NOMO-1 treated with dmso at 0.1 percent for 144 hours (cell line): ENCODE measurements at regions not wholly inside any gene's neighbourhood (a gene's known extent, or its start where the extent isn't known, plus 50 kb on each side); places are given as distances from the start of the nearest gene placed in this dataset.
"Not testable (repeated sequence)": the region's sequence is repeated elsewhere in the genome, so short reads cannot be mapped to it uniquely, and the experiment has no call there.

Experiments used
- DNase-seq: peaks from one replicate; lab custom pipeline; 2025; ENCODE audit not compliant: unreplicated experiment; lab: John Stamatoyannopoulos, UW

DNA sequence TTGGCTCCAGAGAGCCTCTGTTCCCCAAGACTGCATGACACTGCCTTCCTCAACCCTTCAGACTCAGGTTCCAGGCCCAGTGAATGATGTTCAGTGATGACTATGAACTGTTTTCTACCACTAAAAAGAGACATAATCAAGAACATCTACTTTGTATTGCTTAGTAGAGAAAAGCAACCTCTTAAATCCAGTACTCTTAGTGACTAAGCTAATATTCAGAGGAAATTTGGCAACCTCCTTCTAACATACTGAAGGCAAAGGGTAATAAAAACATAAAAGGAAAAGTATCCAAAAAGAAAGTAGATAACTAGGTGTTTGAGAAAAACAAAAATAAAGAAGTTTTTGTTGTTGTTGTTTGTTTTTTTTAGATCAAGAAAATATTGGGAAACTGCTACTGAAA is 153.3 kb upstream of the RUNX1 start:
- DNase-seq: no peak

DNA sequence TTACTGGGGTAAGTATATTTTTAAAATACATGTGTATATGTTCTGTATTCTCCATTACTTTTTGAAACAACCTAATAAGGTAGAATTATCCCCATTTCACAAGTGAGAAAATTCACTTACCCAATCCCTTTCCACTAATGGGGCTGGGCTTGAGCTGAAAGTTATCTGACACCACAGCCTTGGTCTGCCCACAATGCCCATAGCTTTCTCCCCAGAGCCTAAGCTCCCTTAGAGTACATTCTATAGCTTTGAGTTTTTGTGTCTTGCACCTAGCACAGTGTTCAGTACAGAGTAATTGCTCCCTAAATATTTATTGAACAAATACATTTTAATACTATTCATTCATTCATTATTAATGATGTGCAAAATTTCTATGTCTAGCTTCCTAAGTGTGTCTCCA is 152.7 kb upstream of the RUNX1 start:
- DNase-seq: no peak

DNA sequence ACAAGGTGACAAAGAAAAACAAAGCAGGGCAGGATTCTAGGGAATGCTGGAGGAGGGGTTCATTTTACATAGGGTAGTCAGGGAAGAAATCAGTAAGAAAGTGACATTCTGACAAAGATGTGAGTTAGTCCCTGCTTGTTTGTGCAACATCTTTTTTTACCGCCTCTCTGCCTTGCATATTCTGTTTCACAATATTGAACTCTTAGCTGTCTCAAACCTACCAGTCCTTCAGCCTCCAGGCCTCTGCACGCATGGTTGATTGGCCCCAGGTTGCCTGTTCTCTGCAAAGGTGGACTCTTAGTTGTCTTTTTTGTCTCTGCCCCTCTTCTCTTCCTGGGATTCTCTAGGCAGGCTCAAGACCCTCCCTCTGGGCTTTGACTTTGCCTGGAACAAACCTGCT is 152.2 kb upstream of the RUNX1 start:
- DNase-seq: no peak

DNA sequence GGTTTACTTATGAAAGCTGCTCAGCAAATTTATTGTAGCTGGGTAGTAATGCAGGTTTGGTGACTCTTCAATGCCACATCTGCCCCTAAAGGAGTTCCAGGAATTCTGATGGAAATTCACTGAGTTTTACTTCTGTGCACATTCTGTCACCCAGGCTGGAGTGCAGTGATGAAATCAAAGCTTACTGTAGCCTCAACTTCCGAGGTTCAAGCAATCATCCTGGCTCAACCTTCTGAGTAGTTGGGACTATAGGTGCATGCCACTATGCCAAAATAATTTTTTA is 150.6 kb upstream of the RUNX1 start:
- DNase-seq: no peak

DNA sequence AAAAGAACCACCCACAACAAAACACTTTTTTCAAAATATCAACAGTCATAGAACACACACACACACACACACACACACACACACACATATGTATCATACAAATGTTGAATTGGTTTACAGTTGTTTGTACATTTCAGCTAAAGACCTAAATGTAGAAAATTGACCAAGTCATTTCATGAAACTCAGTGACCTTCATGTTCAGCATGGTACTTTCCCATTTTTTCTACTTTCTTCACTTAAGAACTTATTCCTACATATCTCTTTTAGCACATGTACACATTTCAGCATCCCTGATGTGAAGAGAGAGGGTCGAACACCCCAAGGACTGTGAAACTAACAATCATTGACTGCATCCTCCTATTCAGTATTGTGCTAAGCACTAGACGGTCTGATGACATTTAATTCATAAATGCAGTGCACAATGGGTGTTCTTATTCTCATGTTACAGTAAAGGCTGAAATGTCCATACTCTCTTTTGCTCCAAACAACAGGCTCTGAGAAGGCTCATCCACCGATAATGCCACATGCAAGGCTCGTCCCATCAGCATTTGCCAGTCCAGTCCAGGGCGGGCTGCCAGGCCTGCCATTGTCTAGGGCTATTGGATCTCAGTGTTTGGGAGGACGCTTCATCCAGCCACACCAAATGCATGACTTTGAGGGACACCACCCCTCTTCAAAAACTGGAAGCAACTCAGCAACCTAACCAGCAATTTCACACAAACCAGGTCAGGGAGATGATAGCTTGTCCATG is 150.1 kb upstream of the RUNX1 start:
- DNase-seq: no peak

DNA sequence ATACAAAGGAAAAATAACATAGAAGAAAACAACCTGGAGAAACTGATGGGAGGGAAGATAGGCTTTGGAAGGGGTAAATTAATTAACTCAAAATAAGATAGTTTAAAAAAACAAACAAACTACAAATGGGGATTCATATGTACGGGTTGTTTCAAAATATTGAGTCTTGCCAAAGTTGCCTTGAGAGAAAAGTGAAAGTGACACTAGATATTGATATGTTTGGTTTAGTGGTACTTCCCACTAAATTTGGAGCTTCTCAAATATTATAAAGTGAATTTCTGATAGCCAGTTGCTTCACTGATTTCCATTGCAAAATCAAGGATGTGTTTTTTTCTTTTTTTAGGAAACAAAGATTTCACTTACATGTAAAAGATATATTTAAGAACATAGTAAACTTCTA is 149.5 kb upstream of the RUNX1 start:
- no peak for DNase-seq

DNA sequence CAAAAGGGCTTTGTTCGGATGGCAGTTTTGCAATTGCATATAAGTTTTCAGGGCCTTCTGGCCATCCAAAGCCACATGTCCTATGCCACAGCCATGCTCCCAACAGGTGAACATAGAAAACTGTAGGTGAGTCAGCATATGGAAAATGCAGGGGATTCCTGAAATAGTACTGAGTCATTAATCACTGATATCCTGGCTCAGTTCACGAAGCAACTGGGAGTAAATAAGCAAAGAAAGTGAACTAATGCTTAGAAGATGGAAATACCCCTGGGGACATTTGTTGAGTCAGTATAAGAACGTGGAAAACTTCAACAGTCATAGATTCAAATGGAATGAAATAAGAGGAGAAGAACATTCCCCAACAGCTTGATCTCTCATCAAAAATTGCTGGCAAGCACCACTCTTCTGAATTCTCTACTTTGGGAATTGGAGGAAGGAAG is 148.9 kb upstream of the RUNX1 start:
- no peak for DNase-seq

DNA sequence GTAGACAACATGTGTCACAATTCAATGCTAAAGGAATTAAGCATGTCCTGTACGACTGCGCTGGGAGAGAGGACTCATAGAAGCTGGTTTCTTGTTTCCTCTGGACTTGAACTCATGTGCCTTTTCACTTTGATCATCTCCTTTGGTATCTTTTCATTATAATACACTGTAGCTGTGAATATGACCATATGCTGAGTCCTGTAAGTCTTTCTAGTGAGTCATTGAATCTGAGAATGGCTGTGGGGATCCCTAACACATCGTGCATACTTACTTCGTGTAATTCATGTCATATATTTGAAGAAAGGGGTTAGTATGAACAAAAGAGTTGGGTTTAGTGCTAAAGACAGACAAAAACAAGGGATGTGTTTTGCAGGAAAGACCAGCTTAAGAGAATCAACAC is 148.1 kb upstream of the RUNX1 start:
- DNase-seq: no peak

DNA sequence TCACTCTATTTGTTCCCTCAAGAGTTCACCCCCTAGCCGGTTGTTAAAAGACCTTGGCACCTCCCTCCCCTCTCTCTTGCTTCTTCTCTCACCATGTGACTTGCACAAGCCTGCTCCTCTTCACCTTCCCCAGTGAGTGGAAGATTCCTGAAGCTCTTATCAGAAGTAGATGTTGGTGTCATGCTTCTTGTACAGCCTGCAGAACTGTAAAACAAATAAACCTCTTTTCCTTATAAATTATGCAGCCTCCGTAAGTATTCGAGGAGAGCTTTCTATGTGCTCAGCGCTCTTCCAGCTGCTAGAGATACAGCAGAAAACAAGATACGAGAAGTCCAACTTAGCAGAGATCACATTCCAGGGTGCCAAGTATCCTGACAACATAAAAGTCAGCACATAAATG is 147.0 kb upstream of the RUNX1 start:
- DNase-seq: no peak

DNA sequence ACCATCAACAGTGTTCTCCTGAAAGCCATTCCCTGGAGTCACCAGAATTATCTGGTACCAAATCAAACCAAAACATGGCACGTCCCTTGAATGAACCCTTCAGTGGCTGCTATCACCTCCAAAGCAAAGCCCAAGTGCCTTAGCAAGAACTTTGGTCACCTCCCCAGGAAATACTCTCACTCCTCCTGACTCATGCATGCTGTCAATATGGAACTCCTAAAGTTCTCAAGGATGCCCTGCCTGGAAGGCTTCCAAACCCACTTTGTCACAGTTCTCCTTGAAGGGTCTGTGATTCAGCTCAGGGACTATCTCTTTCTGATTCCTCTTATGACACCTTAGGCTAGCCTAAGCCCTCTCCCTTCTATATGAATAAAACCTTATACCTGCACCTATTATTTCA is 146.1 kb upstream of the RUNX1 start:
- DNase-seq: no peak

DNA sequence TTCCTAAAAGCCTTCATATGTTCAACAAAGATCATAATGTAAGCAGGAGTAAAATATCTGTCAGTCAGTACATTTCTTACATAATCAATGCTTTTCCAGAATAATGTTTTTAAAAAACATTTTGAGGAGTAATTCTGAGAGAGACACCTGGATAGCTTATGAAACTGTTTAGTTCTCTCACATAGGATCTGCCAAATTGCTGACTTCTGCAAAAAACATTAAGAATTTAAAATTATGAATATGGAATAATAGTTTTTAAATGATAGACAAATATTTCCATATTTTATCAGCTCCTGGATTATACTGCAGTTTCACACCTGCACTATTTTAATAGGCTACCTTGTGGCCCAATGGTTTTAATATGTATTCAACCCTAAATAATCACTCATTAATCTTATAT is 142.7 kb upstream of the RUNX1 start:
- DNase-seq: no peak

DNA sequence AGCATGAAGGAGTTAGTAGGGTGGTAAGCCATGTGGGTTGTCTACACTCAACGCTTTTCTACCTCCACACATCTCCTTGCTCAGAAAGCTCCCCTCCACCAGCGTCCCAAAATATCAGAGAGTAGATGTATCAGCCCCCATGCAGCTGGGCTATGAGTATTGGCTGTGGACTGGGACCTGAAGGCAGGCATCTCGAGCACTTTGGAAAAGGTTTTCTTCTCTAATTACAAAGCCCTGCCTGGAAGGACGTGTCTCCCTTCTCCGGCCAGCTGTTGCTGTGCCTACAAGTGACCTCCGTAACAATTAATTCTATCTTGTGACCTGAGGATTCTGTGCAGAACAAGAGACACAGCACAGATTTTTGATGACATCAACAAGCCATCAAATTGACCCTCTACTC is 142.0 kb upstream of the RUNX1 start:
- DNase-seq: no peak

DNA sequence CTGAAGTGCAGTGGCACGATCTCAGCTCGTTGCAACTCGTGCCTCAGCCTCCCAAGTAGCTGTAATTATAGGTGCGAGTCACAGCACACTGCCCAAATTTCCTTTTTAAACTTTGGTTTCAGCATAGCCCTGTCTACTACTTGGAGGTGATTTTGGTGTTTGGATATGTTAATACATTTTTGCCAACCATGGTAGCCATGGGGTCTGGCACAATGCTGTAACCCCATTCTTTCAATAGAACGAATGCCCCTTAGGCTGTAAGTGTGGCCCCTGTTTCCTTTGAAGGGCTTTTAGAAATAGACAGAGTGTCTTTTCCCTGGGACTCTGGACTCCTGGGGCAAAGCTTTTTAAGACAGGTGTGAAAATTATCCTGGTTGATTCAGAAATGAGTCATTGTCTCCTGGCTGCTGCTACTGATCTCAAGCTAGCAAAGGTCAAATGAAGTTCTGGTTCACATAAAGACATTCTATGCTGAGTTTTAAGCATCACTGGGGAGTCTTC is 141.1 kb upstream of the RUNX1 start:
- DNase-seq: no peak

DNA sequence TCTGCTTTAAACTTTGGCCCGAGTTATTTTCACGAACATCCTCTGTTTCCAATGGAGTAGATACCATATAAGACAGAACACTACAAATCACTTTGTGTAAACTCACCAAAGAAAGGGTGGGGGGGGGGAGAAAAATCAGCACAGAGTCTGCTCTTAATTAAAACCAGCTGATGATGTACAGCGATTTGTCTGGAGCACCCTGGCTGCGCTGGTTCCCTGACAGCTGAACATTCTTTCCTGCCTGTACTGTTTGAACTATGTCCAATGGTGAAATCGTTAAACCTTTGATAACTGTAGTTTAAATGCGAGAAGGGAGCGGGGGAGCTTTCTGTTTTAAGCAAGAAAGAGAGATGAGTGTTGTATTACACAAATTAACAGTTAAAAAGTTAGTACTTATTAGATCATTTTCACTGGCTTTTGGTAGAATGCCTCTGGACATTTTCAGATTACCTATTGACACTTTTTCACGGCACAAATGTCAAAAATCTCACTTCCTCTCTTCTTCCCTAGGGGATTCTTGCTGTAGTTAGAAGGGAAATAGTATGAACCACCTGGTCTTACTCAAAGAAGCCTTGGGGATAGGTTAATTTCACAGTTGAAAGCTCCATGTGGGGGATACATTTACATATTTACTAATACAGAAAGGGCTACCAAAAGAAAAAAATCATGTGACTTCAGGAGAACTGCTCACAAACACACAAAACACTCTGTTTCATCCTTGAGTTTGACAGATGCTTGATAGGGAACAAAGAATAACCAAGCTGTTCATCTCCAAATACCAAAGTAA is 140.2 kb upstream of the RUNX1 start:
- no peak for DNase-seq

DNA sequence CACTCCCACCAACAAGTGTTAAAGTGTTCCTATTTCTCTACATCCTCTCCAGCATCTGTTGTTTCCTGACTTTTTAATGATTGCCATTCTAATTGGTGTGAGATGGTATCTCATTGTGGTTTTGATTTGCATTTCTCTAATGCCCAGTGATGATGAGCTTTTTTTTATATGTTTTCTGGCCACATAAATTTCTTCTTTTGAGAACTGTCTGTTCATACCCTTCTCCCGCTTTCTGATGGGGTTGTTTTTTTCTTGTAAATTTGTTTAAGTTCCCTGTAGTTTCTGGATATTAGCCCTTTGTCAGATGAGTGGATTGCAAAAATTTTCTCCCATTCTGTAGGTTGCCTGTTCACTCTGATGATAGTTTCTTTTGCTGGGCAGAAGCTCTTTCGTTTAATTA is 134.3 kb upstream of the RUNX1 start:
- DNase-seq: not testable (repeated sequence)

DNA sequence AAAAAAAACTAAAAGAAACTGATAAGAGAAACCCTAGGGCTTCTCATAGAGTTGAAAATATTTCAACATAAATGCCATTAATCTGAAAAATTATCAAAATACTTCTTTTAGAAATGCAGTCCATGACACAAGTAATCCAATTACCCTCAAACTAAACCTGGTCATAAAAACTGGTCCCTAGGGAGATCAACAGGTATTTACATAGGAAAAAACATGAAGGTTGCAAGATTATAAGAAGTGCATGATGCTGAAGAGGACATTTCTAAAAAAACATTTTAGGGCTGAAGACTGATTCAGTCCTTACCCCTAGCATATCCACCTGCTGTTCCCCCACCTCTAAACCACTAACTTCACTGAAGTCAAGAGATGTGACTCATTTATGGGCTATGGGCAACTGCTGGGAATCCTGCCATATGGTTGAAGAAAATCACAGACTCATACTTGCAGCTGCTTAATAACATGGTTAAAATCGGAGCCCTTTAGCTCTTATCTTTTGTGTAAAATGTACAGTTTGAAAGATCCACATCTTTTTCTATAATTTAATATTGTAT is 131.0 kb upstream of the RUNX1 start:
- DNase-seq: no peak

DNA sequence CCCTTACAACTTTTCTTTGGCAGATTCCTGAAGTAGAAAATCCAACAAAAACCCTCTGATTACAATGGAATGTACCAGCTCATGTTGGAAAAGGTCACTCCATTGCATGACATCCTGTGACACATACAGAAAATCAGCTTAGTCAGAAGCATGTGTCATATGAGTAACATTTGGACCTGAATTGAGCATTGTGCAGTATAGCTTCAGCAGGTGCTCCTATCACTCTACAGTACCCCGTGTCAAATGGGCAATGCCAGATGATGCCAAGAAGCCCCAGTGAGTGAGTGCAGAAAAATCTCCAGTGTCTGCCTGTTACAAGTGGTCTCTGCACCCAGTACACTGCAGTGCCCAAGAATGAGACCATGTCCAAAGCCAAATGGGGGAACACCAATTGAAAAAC is 129.7 kb upstream of the RUNX1 start:
- no peak for DNase-seq

DNA sequence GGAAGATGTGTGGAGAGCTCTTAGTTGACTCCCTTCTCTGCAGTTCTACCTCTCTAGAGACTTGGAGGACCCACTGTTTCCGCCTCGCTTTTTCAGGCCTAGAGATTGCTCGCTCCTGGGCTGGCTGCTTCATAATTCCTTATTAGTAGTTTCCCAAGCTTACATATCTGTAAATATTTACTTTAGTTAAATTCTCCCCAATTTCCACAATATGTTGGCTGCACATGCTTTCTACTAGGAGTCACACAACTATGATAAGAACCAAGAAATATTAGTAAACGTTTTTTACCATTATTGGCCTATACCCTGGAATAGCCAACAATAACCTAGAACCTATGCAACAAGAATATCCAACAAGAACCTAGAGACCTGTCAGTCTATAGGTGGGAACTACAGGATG is 129.0 kb upstream of the RUNX1 start:
- no peak for DNase-seq

DNA sequence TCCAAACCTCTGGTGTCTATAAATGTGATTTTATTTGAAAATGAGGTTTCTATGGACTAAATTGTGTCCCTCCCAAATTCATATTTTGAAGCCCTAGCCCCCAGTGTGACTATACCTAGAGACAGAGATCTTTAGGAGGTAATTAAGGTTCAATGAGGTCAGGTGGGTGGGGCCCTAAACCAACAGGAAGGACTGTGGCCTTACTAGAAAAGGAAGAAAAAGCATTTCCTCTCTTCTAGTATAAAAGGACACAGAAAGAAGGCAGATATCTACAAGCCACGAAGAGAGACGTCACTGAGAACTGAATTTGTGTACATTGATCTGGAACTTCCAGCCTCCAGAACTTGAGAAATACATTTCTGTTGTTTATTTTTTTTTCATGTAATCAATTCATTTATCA is 123.1 kb upstream of the RUNX1 start:
- no peak for DNase-seq

DNA sequence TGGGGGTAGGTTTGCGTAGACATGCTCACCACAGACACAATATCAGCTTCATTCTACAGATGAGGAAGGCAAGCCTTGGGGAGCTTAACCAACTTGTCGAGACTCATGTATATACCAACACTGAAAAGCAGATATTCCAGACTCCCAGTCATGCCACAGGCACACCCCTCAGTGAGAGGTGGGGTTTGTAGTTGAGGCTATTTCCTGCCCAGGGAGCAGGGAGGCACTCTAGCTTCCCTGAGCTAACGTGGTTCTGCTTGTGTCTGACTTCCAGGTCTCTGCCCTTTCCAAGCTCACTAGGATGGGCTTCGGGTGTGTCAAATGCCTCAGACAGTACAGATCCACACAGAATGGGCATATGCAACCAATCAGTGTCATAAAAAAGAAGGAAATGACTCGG is 122.3 kb upstream of the RUNX1 start:
- DNase-seq: no peak

DNA sequence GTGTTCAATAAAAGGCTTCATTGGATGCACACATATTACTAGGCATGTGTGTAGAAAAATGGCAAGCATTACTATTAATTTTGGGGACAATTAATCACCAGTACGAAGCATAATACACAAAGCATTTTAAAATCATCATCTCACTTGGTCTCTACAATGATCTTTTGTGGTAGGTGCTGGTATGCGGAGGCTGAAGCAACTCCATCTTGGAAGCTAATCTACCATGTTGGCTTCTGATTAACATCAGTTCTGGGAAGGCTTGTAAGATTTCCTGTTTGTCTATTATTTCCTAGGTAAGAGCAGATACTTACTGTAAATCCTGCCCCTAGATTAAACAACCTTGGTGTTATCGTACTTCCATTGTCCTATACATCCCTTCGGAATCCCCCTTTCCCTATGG is 121.7 kb upstream of the RUNX1 start:
- DNase-seq: no peak

DNA sequence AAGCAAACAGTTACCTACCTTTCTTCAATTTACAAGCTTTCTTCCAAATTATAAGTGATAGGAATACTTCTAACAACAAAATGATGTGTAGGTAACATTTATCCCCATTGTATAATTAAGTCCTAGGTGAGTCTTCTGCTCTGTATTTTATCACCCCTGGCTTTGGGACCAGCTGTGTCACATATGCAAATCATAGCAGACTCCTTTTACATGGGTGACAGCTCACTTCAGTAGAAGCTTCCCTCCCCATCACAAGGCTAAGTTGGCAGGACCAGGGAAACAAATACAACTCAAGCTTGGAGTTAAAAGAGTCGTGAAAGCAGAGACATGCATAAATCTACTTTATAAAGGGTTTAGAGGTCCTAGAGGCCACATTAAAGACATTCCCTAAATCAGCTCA is 121.1 kb upstream of the RUNX1 start:
- no peak for DNase-seq
